ENCODE measurements at regions not wholly inside any gene's neighbourhood (a gene's known extent, or its start where the extent isn't known, plus 50 kb on each side); places are given as distances from the start of the nearest gene placed in this dataset.
"Not testable (repeated sequence)": the region's sequence is repeated elsewhere in the genome, so short reads cannot be mapped to it uniquely, and the experiment has no call there.

DNA sequence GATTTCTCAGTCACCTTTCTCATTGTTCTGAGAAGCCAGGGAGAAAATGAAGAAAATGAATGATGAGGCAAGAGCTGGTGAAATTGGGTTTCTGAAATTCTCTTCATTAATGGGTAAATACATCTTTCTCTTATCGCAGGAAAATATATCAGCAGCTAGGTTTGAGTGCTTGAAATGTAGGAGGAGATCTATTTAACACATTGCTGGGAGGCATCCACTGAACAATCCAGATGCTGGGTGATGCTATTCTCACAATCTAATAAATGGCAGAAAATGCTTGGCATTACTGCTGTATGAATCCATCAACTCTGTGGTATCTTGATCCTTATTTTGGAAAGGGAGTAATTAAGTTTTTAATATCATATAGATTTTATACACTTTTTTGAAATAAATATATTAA is 199.6 kb upstream of the LRP1B start:
- no peak for DNase-seq

DNA sequence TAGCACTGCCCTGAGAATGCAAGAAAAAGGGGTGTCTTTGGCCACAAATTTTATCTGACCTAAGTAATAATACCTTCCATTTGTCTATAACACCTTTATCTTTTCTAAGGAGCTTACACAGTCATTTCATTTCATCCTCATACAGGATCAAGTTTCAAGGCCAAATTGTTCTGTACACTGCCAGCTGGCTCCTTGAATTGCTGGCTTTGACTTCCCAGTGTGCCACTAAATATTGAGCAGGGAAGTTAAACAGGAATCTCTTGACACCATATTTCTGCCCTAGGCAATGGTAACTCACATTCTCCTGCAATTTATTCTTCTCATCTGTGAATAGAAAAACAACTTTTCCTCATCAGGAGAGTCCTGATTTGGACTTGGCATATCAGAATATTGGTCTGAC is 195.1 kb upstream of the LRP1B start:
- no peak for DNase-seq

DNA sequence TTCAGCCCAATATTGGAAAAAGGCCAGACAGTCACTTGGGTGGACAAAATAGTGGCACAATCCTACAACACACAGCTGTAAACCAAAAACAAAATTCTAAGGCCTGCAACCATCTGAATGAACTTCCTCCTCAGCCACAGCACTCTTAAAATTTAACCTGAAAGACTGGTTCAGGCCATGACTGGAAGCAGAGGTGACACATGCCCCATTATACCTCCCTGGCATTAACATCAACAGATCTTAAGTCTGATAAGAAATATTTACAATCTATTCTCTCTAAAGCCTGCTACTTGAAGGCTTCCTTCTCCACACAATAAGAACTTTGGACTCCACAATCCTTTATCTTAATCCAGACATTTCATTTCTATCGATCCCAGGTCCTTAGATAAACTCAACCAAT is 192.4 kb upstream of the LRP1B start:
- DNase-seq, result no peak

DNA sequence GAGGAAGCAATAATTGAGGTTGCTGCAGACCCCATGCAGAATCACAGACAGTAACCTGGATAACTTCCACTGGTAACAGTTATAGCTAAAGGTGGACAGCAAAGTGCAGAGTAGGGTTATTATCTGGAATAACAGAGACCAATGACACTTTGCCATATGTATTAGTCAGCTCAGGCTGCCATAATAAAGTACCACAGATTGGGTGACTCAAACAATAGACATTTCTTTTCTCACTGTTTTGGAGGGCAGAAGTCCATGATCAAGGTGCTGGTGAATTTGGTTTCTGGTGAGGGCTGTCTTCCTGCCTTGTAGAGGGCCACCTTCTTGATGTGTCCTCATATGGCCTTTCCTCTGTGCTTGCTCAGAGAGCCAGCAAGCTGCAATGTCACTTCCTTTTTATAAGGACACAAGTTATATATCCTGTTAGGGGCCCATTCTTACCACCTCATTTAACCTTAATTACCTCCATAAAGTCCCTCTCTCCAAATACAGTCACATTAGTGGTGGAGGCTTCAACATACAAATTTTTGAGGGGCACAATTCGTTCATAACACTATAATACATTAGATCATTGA is 191.0 kb upstream of the LRP1B start:
- no peak for DNase-seq

DNA sequence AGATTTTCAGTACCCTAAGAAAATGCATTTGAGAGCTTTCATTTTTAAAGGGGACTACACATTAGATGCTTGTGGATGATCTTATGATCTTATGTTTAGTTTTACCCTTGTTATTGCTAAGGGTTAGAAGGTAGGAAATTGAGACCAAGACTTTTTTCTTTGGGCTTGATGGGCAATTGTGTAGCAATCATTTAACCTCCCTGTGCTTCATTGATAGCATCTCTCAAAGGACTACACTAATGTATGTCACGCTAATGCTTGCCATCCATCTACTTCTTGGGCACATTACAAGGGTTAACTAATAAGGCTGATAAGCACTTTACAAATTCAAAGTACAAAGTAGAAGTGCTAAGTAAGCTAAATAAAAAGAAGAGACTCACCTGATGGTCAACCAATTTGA is 189.3 kb upstream of the LRP1B start:
- no peak for DNase-seq

DNA sequence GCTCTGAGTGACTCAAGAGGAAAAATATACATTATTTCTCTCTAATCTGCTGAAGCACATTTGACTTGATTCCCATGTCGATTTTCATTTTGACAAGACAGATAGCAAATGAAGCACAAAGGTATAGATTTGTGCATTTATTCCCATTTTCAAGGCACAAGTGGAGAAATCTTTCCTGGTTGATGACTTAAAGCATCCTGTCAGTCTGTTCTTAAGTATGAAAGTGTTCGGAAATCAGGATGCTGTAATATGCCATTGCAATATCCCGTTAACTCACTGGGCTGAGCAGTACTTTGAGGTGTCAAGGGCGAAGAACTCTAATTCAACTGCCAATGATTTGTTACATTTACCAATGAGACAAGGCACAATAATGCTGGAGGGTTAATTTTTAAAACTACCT is 185.2 kb upstream of the LRP1B start:
- DNase-seq, result no peak

- DNase-seq, result no peak
These were observed 184.5 kb upstream of the LRP1B start for GRCh38 chr2:142315346-142315745.

GRCh38 chr2:142314164-142314563 is 183.3 kb upstream of the LRP1B start:
- no peak for DNase-seq

DNA sequence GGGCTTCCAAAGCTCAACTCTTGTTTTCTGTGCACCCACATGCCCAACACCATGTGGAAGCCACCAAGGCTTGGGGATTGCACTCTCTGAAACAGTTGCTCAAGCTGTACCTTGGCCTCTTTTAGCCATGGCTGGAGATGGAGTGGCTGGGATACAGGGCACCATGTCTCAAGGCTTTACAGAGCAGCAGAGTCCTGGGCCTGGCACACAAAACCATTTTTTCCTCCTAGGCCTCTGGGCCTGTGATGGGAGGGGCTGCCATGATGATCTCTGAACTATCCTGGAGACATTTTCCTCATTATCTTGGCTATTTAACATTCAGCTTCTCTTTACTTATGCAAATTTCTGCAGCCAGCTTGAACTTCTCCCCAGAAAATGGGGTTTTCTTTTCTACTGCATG is 179.7 kb upstream of the LRP1B start:
- DNase-seq, result no peak

DNA sequence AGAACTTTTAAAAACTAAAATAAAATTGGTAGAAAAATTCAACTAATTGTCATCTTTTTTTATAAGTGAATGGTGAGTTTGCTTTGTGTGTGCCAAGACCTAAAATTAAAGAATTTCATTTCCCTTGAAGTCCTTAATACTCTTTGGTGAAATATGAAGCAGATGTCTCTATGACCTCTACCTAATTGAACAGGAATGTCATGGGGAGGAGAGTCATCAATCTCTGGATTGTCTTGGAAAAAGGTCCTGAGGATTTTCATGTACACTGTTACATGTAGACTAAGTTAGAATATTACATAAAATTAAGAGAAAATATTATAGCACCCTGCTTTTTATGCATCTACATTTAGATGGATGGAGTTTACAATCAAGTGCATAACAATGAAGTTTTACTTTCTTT is 177.9 kb upstream of the LRP1B start:
- DNase-seq, result no peak

GRCh38 chr2:142307616-142308115 is 176.8 kb upstream of the LRP1B start:
- no peak for DNase-seq

- DNase-seq, result no peak
These were observed 176.3 kb upstream of the LRP1B start for GRCh38 chr2:142307086-142307485.

DNA sequence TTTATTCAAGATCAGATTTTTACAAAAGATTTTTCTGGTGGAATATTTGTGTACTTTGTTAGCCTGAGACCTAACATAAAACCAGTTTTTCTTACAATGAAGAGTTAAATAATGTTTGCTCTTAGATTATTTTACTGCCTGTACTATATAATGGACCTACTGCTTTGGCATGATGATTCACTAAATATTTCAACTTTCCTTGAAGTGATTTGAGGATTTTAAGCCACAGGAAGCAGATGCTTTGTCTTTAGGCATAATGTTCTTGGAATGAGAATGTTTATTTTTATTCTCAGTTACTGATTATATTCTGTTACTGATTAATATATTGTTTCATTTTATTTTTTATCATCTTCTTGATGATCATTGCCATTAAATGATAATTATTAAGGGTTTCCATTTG is 175.3 kb upstream of the LRP1B start:
- DNase-seq, result no peak

GRCh38 chr2:142300517-142300916 is 169.7 kb upstream of the LRP1B start:
- DNase-seq, result no peak

GRCh38 chr2:142299021-142299420 is 168.2 kb upstream of the LRP1B start:
- DNase-seq, result no peak

DNA sequence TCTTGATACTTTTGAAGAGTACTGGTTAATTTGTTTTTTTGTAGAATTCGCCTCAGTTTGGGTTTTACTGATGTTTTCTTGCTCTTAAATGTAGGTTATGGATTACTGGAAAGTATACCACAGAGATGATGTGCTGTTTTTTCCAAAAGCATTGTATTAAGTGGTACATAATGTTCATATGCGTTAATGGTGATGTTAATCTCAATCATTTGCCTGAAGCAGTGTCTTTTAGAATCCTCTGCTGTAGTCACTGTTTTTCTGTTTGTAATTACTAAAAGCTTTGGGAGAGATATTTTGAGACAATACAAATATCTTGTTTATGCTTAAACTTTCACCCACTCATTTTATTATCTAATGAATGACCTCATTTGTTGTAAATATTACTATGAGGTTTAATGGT is 163.4 kb upstream of the LRP1B start:
- no peak for DNase-seq

GRCh38 chr2:142291969-142292368 is 161.2 kb upstream of the LRP1B start:
- DNase-seq, result no peak

- DNase-seq, result no peak
These were observed 160.1 kb upstream of the LRP1B start for GRCh38 chr2:142290931-142291330.

GRCh38 chr2:142286618-142287017 is 155.8 kb upstream of the LRP1B start:
- DNase-seq, result no peak

- no peak for DNase-seq
These were observed 154.7 kb upstream of the LRP1B start for GRCh38 chr2:142285480-142285879.

DNA sequence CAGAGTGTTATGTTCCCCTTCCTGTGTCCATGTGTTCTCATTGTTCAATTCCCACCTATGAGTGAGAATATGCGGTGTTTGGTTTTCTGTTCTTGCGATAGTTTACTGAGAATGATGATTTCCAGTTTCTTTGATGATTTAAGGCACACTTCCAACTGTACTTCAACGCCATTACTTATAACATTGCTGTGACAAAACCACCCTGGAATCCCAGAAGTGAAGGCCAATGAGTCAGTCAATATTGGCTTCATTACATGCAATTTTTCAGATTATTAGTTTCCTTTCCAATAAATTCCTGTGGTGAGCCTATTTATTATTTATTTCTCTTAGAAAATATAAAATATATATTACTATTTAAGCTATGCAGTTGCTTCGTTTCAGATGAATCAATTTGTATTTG is 153.5 kb upstream of the LRP1B start:
- not testable (repeated sequence) for DNase-seq

- no peak for DNase-seq
These were observed 150.0 kb upstream of the LRP1B start for GRCh38 chr2:142280831-142281230.

- no peak for DNase-seq
These were observed 140.2 kb upstream of the LRP1B start for GRCh38 chr2:142270990-142271389.

DNA sequence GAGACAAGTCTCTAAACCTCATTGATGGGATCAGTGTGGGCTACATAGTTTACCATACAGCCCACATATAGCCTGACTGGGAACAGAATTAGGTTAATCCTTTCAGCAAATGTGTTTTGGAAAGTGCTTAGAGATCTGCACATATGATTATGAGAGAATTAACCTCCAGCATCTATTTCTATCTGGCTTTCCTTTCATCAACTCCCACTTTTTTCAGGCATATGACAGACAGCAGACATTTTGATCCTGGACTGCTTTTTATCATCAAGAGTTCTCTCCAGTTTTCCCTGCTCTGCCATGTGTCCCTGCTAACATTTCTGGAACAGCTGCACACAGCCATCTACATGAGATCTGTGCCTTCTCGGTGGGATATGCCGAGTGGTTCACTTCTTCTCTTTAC is 139.5 kb upstream of the LRP1B start:
- DNase-seq, result no peak

DNA sequence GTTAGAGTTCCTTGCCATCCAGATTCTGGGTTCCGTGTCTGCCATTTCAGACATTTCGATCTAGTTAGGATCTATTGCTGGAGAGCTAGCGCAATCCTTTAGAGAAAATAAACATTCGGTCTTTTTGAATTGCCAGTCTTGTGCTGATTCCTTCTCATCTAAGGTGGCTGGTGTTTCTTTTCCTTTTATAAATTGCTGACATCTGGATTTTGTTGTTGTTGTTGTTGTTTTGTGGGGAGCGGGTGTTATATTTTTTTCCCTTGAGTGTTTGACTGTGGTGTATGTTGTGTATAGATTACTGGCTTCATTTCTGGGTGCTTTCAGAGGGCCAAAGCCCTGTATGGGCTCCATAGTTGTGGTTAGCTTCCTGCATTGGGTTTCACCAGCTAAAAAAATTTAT is 128.5 kb upstream of the LRP1B start:
- DNase-seq, result no peak

Data from muscle of arm (tissue), 1 donor.